NCI-H1436 treated with DMSO at 0.1 percent for 48 hours (cell line): ENCODE measurements at regions not wholly inside any gene's neighbourhood (a gene's known extent, or its start where the extent isn't known, plus 50 kb on each side); places are given as distances from the start of the nearest gene placed in this dataset.
"Not testable (repeated sequence)": the region's sequence is repeated elsewhere in the genome, so short reads cannot be mapped to it uniquely, and the experiment has no call there.

Experiments
- DNase-seq: peaks from one replicate; lab custom pipeline; 2025; lab: John Stamatoyannopoulos, UW

- DNase-seq: no peak
Measured at GRCh38 chr1:29629814-29630516, 393.6 kb downstream of the PTPRU start.

GRCh38 chr1:29629401-29629800, 393.1 kb downstream of the PTPRU start:
- DNase-seq: no peak

- DNase-seq: no peak
Measured at GRCh38 chr1:29628190-29628589, 391.9 kb downstream of the PTPRU start.

- DNase-seq: no peak
Measured at GRCh38 chr1:29626726-29627125, 390.4 kb downstream of the PTPRU start.

- no peak for DNase-seq
Measured at GRCh38 chr1:29626066-29626465, 389.7 kb downstream of the PTPRU start.

- DNase-seq: no peak
Measured at GRCh38 chr1:29625084-29625420, 388.7 kb downstream of the PTPRU start.

- DNase-seq: no peak
Measured at GRCh38 chr1:29624320-29625083, 388.2 kb downstream of the PTPRU start.

- no peak for DNase-seq
Measured at GRCh38 chr1:29623501-29623900, 387.2 kb downstream of the PTPRU start.

- no peak for DNase-seq
Measured at GRCh38 chr1:29621826-29622435, 385.6 kb downstream of the PTPRU start.

- DNase-seq: no peak
Measured at GRCh38 chr1:29620631-29621030, 384.3 kb downstream of the PTPRU start.

- no peak for DNase-seq
Measured at GRCh38 chr1:29607236-29607635, 370.9 kb downstream of the PTPRU start.

- DNase-seq: not testable (repeated sequence)
Measured at GRCh38 chr1:29604796-29605195, 368.5 kb downstream of the PTPRU start.

- DNase-seq: no peak
Measured at GRCh38 chr1:29603622-29604021, 367.3 kb downstream of the PTPRU start.

GRCh38 chr1:29602203-29602602, 365.9 kb downstream of the PTPRU start:
- no peak for DNase-seq

GRCh38 chr1:29601021-29601420, 364.7 kb downstream of the PTPRU start:
- no peak for DNase-seq

- no peak for DNase-seq
Measured at GRCh38 chr1:29599826-29600225, 363.5 kb downstream of the PTPRU start.

- no peak for DNase-seq
Measured at GRCh38 chr1:29599071-29599470, 362.7 kb downstream of the PTPRU start.

GRCh38 chr1:29597861-29598260, 361.5 kb downstream of the PTPRU start:
- DNase-seq: no peak

GRCh38 chr1:29593601-29594382, 357.5 kb downstream of the PTPRU start:
- no peak for DNase-seq

GRCh38 chr1:29592731-29593130, 356.4 kb downstream of the PTPRU start:
- DNase-seq: no peak

GRCh38 chr1:29592261-29592615, 355.9 kb downstream of the PTPRU start:
- DNase-seq: no peak

- no peak for DNase-seq
Measured at GRCh38 chr1:29591601-29592260, 355.4 kb downstream of the PTPRU start.
